Left lung (tissue), 4 donors: ENCODE measurements at regions not wholly inside any gene's neighbourhood (a gene's known extent, or its start where the extent isn't known, plus 50 kb on each side); places are given as distances from the start of the nearest gene placed in this dataset.

ENCODE experiments used
- ATAC-seq: fragments of 200-7000 bp; cut with Tn5 transposase; one replicate; pipeline ENCODE4 v1.9.1; 2020; ENCODE audit warnings: moderate library complexity
- DNase-seq, 4 donors: peaks; one replicate each; pipeline ENCODE4 v3.0.0-alpha.2; 2013 to 2020
- H3K27ac ChIP-seq, 2 donors: fragments of 200-600 bp; sonication (generic) in 1 of 2; one replicate each; pipeline versions ENCODE4 v1.5.0 to v1.8.0; 2020 to 2021
- H3K27me3 ChIP-seq, 2 donors: fragments of 200-600 bp; sonication (generic) in 1 of 2; one replicate each; pipeline versions ENCODE4 v1.5.0 to v1.8.0; 2020 to 2021
- H3K36me3 ChIP-seq, 2 donors: fragments of 200-600 bp; sonication (generic) in 1 of 2; one replicate each; pipeline versions ENCODE4 v1.5.0 to v1.8.0; 2020 to 2021
- H3K4me1 ChIP-seq, 2 donors: fragments of 200-600 bp; one replicate each; pipeline ENCODE4 v1.8.0; 2021
- H3K4me3 ChIP-seq, 2 donors: fragments of 200-600 bp; sonication (generic) in 1 of 2; one replicate each; pipeline versions ENCODE4 v1.5.0 to v1.8.0; 2020 to 2021; ENCODE audit warnings: mild to moderate bottlenecking in 1 of 2
- H3K9me3 ChIP-seq, 2 donors: fragments of 200-600 bp; sonication (generic) in 1 of 2; one replicate each; pipeline versions ENCODE4 v1.5.0 to v1.8.0; 2020 to 2021
- intact Hi-C, 2 donors: fragments of 100-400 bp; cut with DNase I; formaldehyde crosslinking; loops; one replicate each; pipeline versions ENCODE4 v1.11.2 to v1.14.2; 2022
- TF ChIP-seq, protein P1 (sequence below), 2 donors: fragments of 200-600 bp; sonication (generic) in 1 of 2; IDR thresholded peaks; one replicate each; pipeline versions ENCODE4 v1.5.0 to v1.8.0; 2021; ENCODE audit warnings: antibody characterized with exemption in 2 of 2
- donor health status: DM: no; HTN: yes; CAD: no.
- donor health status: DM: no; HTN: no; CAD: no.

DNA sequence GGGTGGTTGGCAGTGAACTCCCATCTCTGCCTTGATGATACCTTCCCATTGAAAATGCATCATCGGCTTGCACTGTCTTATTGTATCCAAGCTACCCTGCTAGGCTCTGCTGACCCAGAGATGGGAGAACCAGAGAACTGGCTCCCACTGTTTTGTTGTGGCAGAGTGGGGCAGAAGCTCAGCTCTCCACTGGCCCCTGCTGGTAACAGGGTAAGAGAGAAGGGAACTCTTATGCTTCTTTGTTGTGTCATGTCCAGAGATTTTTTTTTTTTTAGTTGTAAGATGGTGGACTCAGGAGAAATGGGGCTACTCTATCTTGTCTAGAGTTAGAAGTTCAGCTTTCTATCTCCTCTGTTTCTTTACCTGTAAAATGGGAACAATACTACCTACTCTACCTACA, 100.5 kb upstream of the SDK1 start:
- intact Hi-C loops = no loop called here
- Histone ChIP-seq H3K4me3 (no peak overlapping the region), H3K27me3 (peaks cover 0 to 5% of the 10 kb centered on the region in 2 donors), H3K27ac (no peak overlapping the region), H3K36me3 (no peaks in the 10 kb centered on the region), H3K4me1 (no peaks in the 10 kb centered on the region), H3K9me3 (peaks cover 0 to 7% of the 10 kb centered on the region in 2 donors)
- ATAC-seq = peak; percentile 78
- TF ChIP-seq, protein P1, sequence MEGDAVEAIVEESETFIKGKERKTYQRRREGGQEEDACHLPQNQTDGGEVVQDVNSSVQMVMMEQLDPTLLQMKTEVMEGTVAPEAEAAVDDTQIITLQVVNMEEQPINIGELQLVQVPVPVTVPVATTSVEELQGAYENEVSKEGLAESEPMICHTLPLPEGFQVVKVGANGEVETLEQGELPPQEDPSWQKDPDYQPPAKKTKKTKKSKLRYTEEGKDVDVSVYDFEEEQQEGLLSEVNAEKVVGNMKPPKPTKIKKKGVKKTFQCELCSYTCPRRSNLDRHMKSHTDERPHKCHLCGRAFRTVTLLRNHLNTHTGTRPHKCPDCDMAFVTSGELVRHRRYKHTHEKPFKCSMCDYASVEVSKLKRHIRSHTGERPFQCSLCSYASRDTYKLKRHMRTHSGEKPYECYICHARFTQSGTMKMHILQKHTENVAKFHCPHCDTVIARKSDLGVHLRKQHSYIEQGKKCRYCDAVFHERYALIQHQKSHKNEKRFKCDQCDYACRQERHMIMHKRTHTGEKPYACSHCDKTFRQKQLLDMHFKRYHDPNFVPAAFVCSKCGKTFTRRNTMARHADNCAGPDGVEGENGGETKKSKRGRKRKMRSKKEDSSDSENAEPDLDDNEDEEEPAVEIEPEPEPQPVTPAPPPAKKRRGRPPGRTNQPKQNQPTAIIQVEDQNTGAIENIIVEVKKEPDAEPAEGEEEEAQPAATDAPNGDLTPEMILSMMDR (IDR thresholded peaks at IDR 0.05) = no peak
- DNase-seq = no peak

DNA sequence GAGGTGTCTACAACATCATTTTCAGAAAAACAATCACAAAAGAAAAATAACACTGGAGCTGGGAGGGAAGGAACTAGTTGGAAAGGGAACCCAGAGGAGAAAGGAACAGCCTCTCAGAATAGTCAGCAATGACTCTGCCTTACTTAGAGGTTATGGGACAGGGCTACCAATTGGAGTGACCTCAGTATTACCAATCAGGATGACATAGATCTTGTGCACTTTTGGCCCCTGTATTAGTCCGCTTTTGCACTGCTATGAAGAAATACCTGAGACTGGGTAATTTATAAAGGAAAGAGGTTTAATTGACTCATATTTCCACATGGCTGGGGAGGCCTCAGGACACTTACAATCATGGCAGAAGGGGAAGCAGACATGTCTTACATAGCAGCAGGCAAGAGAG, 99.7 kb upstream of the SDK1 start:
- DNase-seq = no peak
- no peak overlapping the region for H3K4me3 ChIP-seq
- ATAC-seq = no peak
- TF ChIP-seq, protein P1 (IDR thresholded peaks at IDR 0.05) = no peak
- H3K27ac ChIP-seq = no peak overlapping the region
- no peaks in the 10 kb centered on the region for H3K4me1 ChIP-seq
- intact Hi-C loops = no loop called here
- H3K9me3 ChIP-seq = peaks cover 0 to 7% of the 10 kb centered on the region in 2 donors
- peaks cover 0 to 5% of the 10 kb centered on the region in 2 donors for H3K27me3 ChIP-seq
- no peaks in the 10 kb centered on the region for H3K36me3 ChIP-seq

DNA sequence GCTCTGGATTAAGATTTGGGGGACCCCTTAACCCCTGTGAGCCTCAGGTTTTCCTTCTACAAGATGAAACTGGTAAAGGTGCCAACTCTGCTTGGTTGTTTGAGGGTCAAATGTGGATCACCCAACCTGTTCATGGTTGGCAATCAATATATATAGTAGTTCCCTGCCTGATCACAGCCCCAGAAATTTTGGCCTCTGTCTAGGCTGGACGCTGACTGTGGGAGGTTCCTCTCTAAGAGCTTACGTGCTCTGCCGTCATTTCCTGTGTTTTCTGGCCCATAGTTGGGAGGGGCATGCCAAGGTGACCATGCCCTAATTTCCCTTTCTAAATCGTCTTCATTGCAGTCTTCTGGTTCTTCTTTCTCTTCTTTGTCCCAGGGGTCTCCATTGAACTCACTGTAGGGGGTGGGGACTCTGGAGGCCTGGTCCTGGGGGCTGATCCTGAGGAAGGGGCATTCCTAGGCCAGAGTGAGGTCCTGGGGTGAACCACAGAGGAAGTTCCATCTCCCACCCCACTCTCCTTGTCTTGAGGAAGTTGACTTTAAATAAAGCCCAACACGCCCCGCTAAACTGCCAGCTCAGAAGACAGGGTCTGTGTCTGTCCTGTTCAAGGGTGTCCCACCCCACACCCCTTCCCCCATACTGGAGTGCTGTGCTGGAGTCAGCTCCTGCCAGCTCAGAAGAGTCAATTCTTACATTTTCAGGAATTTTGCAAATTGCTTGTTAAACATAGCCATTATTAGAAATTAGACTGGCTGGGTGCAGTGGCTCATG, 98.9 kb upstream of the SDK1 start:
- no peak for ATAC-seq

DNA sequence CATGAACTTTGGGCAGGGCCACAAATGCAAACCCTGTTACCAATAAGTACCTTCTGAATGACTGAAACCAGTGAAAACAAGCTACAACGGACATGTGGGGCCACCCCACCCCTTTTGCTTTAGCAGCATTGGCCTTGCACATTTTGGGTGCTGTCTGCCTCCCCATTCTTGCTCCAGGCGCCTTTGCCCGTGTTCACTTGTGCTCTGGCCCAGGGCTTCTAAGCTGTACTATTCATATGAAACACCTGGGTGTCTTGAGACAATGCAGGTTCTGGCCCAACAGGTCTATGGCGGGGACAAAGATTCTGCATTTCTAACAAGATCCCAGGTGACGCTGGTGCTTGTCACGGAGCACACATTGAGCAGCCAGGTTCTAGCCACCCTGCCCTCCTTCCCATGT, 96.5 kb upstream of the SDK1 start:
- intact Hi-C loops = no loop called here
- TF ChIP-seq, protein P1 (IDR thresholded peaks at IDR 0.05) = no peak
- ATAC-seq (no peak), DNase-seq (no peak)
- no peak overlapping the region for H3K27ac ChIP-seq
- peaks cover 0 to 7% of the 10 kb centered on the region in 2 donors for H3K9me3 ChIP-seq
- no peaks in the 10 kb centered on the region for H3K4me1 ChIP-seq
- no peaks in the 10 kb centered on the region for H3K36me3 ChIP-seq
- no peaks in the 10 kb centered on the region for H3K27me3 ChIP-seq
- H3K4me3 ChIP-seq = no peak overlapping the region

More for the DNA sequence above, 98.9 kb upstream of the SDK1 start:
- Histone ChIP-seq H3K4me1 (no peaks in the 10 kb centered on the region), H3K27me3 (peaks cover 0 to 2% of the 10 kb centered on the region in 2 donors), H3K4me3 (no peak overlapping the region), H3K9me3 (peaks cover 0 to 7% of the 10 kb centered on the region in 2 donors), H3K27ac (no peak overlapping the region), H3K36me3 (no peaks in the 10 kb centered on the region)
- TF ChIP-seq, protein P1 (IDR thresholded peaks at IDR 0.05) = no peak
- no peak for DNase-seq
- intact Hi-C loops = no loop called here

DNA sequence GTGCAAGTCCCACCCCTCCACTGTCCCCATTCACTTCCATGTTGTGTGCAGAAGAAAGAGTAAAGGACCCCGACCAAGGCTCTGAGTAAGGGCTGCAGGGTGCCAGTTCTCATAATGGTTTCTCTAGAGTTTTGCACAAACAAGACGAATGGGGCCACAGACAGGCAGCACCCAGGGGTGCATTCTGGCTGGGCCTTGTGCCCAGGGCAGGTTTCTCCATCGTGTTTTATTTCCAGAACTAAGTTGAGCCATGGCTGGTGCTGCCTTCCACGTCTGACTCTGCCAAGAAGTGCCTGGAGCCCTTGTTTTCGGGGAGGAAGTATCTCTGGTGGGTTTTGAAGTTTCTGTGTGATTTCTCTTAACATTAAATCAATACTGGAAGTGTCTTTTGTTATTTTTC, 95.0 kb upstream of the SDK1 start:
- Histone ChIP-seq H3K27ac (no peak overlapping the region), H3K27me3 (no peaks in the 10 kb centered on the region), H3K36me3 (no peaks in the 10 kb centered on the region), H3K9me3 (peaks cover 0 to 8% of the 10 kb centered on the region in 2 donors), H3K4me3 (no peak overlapping the region), H3K4me1 (no peaks in the 10 kb centered on the region)
- ATAC-seq (no peak), DNase-seq (no peak)
- intact Hi-C loops = no loop called here
- TF ChIP-seq, protein P1 (IDR thresholded peaks at IDR 0.05) = no peak
